HEK293T (cell line): ENCODE measurements at regions not wholly inside any gene's neighbourhood (a gene's known extent, or its start where the extent isn't known, plus 50 kb on each side); places are given as distances from the start of the nearest gene placed in this dataset.

Source experiments
- CTCF ChIA-PET: fragments of 350-600 bp; formaldehyde crosslinking; extraction: SDS; loops from one replicate; lab custom pipeline; 2021; ENCODE audit warnings: antibody characterized with exemption, inconsistent platforms; lab: Yijun Ruan, JAX
- POLR2A ChIA-PET: fragments of 350-600 bp; formaldehyde crosslinking; extraction: SDS; loops from one replicate; lab custom pipeline; 2020; ENCODE audit warnings: antibody characterized with exemption, inconsistent platforms; lab: Yijun Ruan, JAX
- DNase-seq: peaks from one replicate; pipeline ENCODE4 v3.0.0; 2012; ENCODE audit warnings: mixed read lengths; ENCODE audit errors: extremely low spot score
- ARNT ChIP-seq: fragments of 450-650 bp; IDR thresholded peaks from 2 replicates; pipeline ENCODE4 v1.6.1; 2017; ENCODE audit warnings: mild to moderate bottlenecking
- BHLHE40 ChIP-seq: fragments of 450-650 bp; IDR thresholded peaks from 2 replicates; pipeline ENCODE4 v1.6.1; 2016; ENCODE audit warnings: mild to moderate bottlenecking, moderate library complexity, borderline replicate concordance
- CTBP1 ChIP-seq: fragments of 450-650 bp; IDR thresholded peaks from 2 replicates; pipeline ENCODE4 v1.6.1; 2016; ENCODE audit warnings: borderline replicate concordance
- ELF4 ChIP-seq: fragments of 450-650 bp; IDR thresholded peaks from 2 replicates; pipeline ENCODE4 v1.6.1; 2017; ENCODE audit warnings: antibody characterized with exemption
- FOXA1 ChIP-seq: fragments of 450-650 bp; IDR thresholded peaks from 2 replicates; pipeline ENCODE4 v1.6.1; 2016; ENCODE audit warnings: mild to moderate bottlenecking
- FOXK2 ChIP-seq: fragments of 450-650 bp; IDR thresholded peaks from 2 replicates; pipeline ENCODE4 v1.6.1; 2016; ENCODE audit warnings: mild to moderate bottlenecking
- FOXM1 ChIP-seq: fragments of 450-650 bp; IDR thresholded peaks from 2 replicates; pipeline ENCODE4 v1.6.1; 2017; ENCODE audit warnings: mild to moderate bottlenecking, borderline replicate concordance
- HDGF ChIP-seq: fragments of 450-650 bp; IDR thresholded peaks from 2 replicates; pipeline ENCODE4 v1.6.1; 2017; ENCODE audit warnings: antibody characterized with exemption, borderline replicate concordance
- L3MBTL2 ChIP-seq: fragments of 450-650 bp; conservative IDR thresholded peaks from 2 replicates; pipeline ENCODE4 v1.6.1; 2016; ENCODE audit warnings: mild to moderate bottlenecking
- LEF1 ChIP-seq: fragments of 450-650 bp; IDR thresholded peaks from 2 replicates; pipeline ENCODE4 v1.6.1; 2017; ENCODE audit warnings: mild to moderate bottlenecking, borderline replicate concordance
- NFRKB ChIP-seq: fragments of 450-650 bp; IDR thresholded peaks from 2 replicates; pipeline ENCODE4 v1.6.1; 2016; ENCODE audit warnings: mild to moderate bottlenecking, moderate library complexity
- SP1 ChIP-seq: fragments of 450-650 bp; IDR thresholded peaks from 2 replicates; pipeline ENCODE4 v1.6.1; 2017
- SUZ12 ChIP-seq: fragments of 450-650 bp; IDR thresholded peaks from 2 replicates; pipeline ENCODE4 v1.6.1; 2016; ENCODE audit warnings: mild to moderate bottlenecking
- TARDBP ChIP-seq: fragments of 450-650 bp; IDR thresholded peaks from 2 replicates; pipeline ENCODE4 v1.6.1; 2016
- ZNF384 ChIP-seq: fragments of 450-650 bp; IDR thresholded peaks from 2 replicates; pipeline ENCODE4 v1.6.1; 2016
- TF ChIP-seq, protein P1 (sequence below): fragments of 450-650 bp; IDR thresholded peaks from 2 replicates; pipeline ENCODE4 v1.6.1; 2016

- ChIA-PET CTCF (no interaction called here), POLR2A (no interaction called here)
- no peak for TF ChIP-seq SP1
- no peak for TF ChIP-seq FOXA1
- TF ChIP-seq CTBP1, result no peak
- no peak for TF ChIP-seq ARNT
- no peak for TF ChIP-seq SUZ12
- TF ChIP-seq NFRKB, result no peak
- no peak for TF ChIP-seq LEF1
- no peak for TF ChIP-seq FOXK2
- TF ChIP-seq TARDBP, result no peak
- DNase-seq, result no peak
Observed at GRCh38 chr18:64974391-64975125, 776.3 kb upstream of the CDH7 start.

DNA sequence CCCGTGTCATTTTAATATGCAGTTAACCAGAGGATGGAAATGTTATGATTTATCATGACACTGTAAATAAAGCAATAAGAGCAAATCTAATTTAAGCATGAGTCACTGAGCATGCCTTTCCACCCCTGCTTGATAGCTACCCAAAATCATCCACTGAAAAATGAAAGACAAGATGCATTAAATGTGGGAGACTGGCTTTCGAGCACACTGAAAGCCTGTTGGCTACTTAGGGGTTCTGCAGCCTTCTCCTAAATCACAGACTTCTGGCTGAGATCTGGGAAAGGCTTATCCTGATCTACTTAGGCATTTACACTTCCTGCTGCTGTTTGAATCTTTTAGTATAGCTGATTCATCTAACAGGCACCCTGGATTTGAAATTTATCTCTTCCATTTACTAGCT, 778.3 kb upstream of the CDH7 start:
- CTCF ChIA-PET, result no interaction called here
- POLR2A ChIA-PET, result no interaction called here
- TF ChIP-seq ZNF384, result no peak
- no peak for TF ChIP-seq SP1
- TF ChIP-seq BHLHE40, result no peak
- no peak for TF ChIP-seq ARNT
- no peak for TF ChIP-seq FOXA1
- TF ChIP-seq HDGF, result no peak
- DNase-seq, result no peak

GRCh38 chr18:64966667-64967066, 784.1 kb upstream of the CDH7 start:
- DNase-seq, result no peak
- no peak for TF ChIP-seq HDGF
- TF ChIP-seq, protein P1, sequence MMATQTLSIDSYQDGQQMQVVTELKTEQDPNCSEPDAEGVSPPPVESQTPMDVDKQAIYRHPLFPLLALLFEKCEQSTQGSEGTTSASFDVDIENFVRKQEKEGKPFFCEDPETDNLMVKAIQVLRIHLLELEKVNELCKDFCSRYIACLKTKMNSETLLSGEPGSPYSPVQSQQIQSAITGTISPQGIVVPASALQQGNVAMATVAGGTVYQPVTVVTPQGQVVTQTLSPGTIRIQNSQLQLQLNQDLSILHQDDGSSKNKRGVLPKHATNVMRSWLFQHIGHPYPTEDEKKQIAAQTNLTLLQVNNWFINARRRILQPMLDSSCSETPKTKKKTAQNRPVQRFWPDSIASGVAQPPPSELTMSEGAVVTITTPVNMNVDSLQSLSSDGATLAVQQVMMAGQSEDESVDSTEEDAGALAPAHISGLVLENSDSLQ, result no peak
- TF ChIP-seq BHLHE40, result no peak
- TF ChIP-seq L3MBTL2, result no peak
- no peak for TF ChIP-seq ARNT
- no peak for TF ChIP-seq SP1
- no peak for TF ChIP-seq FOXK2
- POLR2A ChIA-PET, result interaction anchor here (0.6 kb wide), 1 partner anchor 39 kb away, joined by 3 read pairs; no protein-coding TSS in a partner anchor
- CTCF ChIA-PET, result no interaction called here

DNA sequence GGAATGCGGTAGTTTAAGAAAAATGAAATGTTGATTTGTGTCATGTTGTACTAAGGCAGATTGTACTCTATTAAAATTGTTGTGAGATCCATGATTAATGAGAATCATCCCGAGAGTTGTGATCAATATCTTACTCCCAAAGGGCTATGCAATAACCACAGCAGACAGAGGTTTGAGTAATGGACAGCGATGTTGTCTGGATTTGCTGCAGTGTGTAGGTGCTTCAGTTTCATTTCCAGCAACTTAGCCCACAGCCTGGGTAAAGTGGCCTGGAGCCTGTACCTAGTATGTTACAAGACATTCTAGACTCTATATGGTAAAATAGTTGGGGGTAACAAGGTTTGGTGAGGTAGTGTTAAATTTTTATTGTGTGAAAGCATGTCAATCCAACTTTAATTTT, 794.3 kb upstream of the CDH7 start:
- TF ChIP-seq ZNF384 (no peak), SP1 (no peak), SUZ12 (no peak), LEF1 (no peak), HDGF (no peak), BHLHE40 (no peak), FOXA1 (no peak), NFRKB (no peak), FOXM1 (no peak), TARDBP (no peak), ARNT (no peak), CTBP1 (no peak), L3MBTL2 (no peak)
- TF ChIP-seq, protein P1, result no peak
- CTCF ChIA-PET, result no interaction called here
- POLR2A ChIA-PET, result no interaction called here
- DNase-seq, result no peak

- POLR2A ChIA-PET, result no interaction called here
- no peak for DNase-seq
- TF ChIP-seq L3MBTL2, result no peak
- no peak for TF ChIP-seq ARNT
- CTCF ChIA-PET, result no interaction called here
Observed at GRCh38 chr18:64949885-64950284, 800.9 kb upstream of the CDH7 start.

DNA sequence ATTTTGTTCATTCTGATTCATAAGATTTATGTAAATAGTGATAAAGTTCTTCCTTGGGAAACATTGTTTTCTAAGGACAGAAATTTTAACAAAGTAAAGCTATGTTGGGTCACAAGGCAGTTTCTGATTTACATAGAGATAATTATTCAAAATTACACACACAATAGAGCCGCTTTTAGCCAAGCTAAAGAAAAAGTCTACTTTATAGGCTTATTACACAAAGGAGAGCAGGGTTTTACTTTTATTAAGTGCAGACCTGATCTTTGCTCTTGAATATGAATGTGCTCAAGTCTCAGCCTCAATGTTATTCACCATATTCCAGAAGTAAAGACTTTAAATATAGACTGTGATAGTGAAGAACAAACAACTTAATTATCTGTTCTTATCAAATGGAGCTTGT, 787.8 kb upstream of the LINC00305 start:
- TF ChIP-seq NFRKB, result no peak
- no peak for TF ChIP-seq CTBP1

DNA sequence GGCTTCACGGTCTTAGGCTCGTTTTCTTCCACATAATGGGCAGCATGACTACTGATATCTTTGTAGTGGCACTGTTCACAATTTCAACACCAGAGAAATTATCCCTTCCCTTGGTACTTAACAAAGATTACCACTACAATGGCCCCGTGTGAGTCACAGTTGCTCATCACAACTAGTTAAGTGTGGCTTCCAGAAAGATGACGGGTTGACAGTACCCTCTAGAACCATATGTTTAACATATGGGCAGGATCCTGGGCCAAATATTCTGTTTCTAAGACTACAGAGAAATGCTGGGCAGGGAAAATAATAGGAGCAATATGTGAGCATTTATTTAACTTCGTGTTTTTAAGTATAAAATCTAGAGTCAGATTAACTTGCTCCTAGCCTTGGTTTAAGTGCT, 780.1 kb upstream of the LINC00305 start:
- no peak for TF ChIP-seq L3MBTL2
- no peak for TF ChIP-seq HDGF
- TF ChIP-seq ARNT, result no peak
- no peak for TF ChIP-seq LEF1
- no peak for TF ChIP-seq ZNF384
- no peak for TF ChIP-seq SUZ12
- ChIA-PET POLR2A (no interaction called here), CTCF (no interaction called here)
- no peak for DNase-seq

More for the DNA sequence above, 787.8 kb upstream of the LINC00305 start:
- ChIA-PET CTCF (no interaction called here), POLR2A (no interaction called here)
- DNase-seq, result no peak

GRCh38 chr18:64919971-64920570, 771.2 kb upstream of the LINC00305 start:
- CTCF ChIA-PET, result no interaction called here
- no peak for DNase-seq
- TF ChIP-seq FOXM1 (no peak), FOXK2 (no peak), SUZ12 (no peak), L3MBTL2 (no peak), LEF1 (no peak), BHLHE40 (no peak), ARNT (no peak), SP1 (no peak), FOXA1 (no peak), ZNF384 (no peak), ELF4 (no peak), HDGF (no peak), TARDBP (no peak), CTBP1 (no peak), NFRKB (no peak)
- TF ChIP-seq, protein P1, result no peak
- POLR2A ChIA-PET, result no interaction called here
